CD4-positive, alpha-beta T cell treated with Interleukin-4 for 4 hours (primary cell): ENCODE measurements at regions not wholly inside any gene's neighbourhood (a gene's known extent, or its start where the extent isn't known, plus 50 kb on each side); places are given as distances from the start of the nearest gene placed in this dataset.

Source experiments
- DNase-seq: peaks from one replicate; pipeline ENCODE4 v3.0.0-alpha.2; 2020

DNA sequence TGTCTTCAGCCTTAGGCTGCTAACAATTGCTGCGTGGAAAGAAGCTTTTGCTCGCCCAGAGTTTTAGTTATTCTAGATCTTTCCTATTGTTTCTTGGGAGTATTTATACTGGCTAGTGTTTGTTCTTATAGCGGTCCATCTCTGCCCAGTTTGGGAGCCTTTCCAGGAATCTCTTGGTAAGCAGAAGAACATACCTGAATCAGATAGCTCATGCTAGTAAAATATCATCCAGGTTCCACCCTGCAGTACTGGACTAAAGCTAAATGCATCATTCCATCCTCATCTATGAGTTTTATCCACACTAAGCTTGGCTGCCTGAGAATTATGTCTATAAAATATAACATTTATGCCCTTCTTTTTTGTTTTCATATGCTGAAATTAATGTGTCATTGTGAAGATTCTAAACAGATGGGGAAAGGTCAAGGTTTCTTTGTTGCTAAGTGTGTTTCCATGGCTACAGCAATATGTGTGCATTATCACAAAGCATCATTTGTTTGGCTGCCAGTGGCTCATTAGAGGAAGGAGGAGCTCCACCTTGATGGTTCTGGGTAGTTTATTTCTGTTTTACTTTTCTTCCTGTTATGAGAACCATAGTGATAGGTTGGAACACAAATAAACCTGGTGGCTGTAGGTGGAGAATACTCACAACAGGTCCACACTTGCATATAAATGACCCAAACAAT is 182.8 kb downstream of the PIK3C3 start:
- DNase-seq: no peak

DNA sequence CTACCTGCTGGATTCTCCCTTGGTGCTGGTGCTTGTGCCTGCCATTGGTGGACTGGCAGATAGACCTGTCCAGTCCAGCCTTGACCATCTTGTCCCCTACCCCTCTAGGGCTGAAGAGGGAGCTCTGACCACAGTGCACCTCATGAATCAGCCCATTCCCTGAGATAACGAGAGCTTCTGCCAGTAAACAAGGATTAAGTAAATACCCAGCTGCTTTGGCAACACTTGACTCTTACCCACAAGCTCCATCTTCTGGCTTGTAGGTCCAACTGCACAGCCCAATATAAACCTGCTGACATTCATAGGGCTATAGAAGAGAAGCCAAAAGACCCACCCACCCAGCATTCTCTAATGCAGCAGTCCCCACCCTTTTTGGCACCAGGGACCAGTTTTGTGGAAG is 186.4 kb downstream of the PIK3C3 start:
- no peak for DNase-seq

GRCh38 chr18:42155024-42155423 is 200.0 kb downstream of the PIK3C3 start:
- DNase-seq: no peak

GRCh38 chr18:42156281-42156680 is 201.2 kb downstream of the PIK3C3 start:
- no peak for DNase-seq

DNA sequence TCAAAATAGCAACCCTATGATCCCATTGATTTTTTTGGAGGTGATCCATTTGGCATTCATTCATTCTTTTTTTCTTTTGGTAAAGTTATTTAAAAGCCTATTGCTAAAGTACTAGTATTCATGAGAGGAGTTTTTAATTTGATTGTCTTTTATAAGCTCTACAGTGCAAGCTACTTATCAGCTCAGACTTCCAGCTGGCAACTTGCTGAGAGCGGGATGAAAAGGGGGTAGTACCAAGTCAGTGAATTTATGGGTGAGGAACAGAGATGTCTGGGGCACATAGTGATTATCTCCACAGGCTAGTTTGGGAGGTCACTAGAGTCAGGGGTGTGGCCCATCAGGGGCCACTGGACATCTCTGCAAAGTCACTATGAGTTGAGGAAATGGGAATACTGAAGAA is 202.4 kb downstream of the PIK3C3 start:
- no peak for DNase-seq

GRCh38 chr18:42157878-42158277 is 202.8 kb downstream of the PIK3C3 start:
- DNase-seq: no peak

GRCh38 chr18:42159146-42159545 is 204.1 kb downstream of the PIK3C3 start:
- DNase-seq: no peak

DNA sequence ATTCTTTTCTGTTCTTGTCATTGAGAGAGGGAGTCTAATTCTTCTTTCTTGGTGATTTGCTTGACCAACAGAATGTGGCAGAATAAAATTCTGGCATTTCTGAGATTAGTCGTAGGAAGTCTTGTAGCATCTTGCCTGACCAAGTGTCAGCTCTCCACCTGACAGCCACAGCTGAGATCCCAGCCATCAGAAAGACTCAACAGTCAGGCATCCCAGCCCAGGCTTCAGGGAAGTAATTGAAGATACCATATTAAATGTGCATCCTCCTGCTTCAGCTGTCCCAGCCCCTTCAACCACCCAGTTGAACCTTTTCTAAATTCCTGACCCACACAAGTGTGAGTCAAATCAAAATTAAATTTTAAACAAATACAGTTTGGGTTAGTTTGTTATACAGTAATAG is 208.3 kb downstream of the PIK3C3 start:
- DNase-seq: no peak

GRCh38 chr18:42164556-42164955 is 209.5 kb downstream of the PIK3C3 start:
- no peak for DNase-seq

GRCh38 chr18:42165922-42166513 is 211.0 kb downstream of the PIK3C3 start:
- no peak for DNase-seq

DNA sequence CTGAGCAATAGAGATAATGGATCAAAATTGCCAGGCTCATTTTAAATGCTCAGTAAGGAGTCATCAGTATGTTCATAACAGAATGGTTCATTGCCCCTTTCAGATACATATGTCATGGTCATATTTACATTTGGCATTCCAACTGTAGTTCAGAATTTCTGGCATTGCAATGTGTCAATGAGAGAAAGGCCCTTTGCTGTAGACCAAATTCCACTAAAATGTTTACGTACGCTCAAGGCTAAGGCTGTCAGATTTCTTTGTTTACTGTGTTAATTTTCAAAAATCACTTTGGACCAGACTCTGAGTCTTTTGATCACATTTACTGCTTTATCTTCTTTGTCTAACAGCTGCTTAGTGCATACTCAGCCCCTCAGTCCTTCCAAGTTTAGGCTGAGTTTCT is 213.5 kb downstream of the PIK3C3 start:
- no peak for DNase-seq

GRCh38 chr18:42168907-42169306 is 213.9 kb downstream of the PIK3C3 start:
- no peak for DNase-seq

GRCh38 chr18:42174909-42175308 is 219.9 kb downstream of the PIK3C3 start:
- DNase-seq: no peak

DNA sequence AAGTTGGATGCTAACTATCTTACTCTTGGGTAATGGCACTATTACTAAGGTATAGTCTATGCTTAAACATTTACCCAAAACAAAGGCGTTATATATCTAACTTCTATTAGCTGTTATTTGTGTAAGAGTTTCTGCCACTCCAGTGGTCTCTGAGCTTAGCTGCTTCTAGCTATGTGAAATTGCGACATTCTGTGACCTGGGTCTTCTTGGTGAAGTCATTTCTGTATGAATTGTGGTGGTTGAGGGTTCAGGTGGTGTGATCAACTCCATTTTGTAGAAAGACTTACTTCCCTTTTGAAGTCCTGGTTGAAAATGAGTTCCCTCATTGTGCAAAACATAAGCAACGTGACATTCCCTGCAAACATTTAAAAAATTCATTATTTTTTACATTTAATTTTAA is 221.6 kb downstream of the PIK3C3 start:
- no peak for DNase-seq

DNA sequence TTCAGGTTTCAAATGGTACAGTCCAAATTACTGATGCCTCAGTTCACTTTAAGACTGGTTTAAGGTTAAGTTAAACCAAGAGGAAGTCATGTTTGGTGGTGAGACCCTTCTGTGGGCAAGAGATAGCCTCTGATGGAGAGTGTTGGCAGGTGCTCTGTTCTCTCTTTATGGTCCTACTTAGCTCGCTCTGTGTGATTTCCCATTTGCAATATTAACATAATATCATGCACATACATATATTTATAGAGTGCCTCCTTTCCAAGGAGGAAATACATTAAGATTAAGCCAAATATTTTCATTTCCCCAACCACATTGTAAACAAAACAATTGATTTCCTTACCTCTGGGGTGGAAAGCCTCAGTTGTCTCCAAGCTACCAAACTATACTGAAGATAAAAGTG is 222.4 kb downstream of the PIK3C3 start:
- DNase-seq: no peak

- no peak for DNase-seq
Measured at GRCh38 chr18:42178376-42179080, 223.5 kb downstream of the PIK3C3 start.

DNA sequence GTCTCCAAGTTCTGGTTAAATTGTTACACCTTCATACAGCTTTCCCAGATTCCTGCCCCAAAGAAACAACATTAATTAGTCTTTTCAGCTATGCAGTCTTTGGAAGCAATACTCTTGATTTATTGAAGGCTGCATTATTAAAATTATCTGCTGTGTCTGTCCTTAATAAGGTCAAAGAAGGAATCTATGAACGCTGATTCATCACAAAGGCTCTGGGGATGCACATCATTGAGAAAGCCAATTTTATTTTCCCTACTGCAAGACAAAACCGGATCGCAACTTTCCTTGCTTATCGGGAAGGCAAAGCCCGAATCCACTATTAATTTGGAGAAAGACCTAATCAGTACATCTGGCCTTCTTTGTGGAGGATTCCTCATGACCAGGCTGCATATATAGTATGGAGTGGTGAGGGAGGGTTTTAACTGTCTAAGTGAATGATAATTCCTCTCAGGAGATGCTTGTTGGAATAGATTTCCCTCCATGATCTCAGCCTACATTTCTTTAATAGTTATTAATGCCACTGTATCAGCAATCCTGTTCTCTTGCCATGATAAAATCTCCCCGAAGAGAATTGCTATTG is 224.6 kb downstream of the PIK3C3 start:
- DNase-seq: no peak

DNA sequence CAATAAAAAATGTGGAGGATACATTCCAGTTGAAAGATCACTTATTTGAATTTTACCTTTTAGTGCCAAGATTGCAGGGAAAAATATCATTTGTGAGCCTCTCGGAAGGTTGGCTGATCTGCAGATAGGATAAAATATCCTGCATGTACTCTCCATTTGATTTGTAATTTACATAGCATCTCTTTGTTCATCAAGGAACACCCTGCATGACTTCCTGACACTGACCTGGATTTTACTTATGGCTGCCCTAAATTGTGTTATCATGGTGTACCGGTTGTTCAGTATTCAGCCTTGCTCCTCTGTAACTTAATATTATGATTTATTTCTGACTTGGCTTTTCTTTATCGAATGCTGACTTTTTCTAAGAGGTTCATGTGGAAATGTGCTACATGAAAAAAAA is 226.4 kb downstream of the PIK3C3 start:
- DNase-seq: no peak

- no peak for DNase-seq
Measured at GRCh38 chr18:42182728-42183700, 228.0 kb downstream of the PIK3C3 start.

DNA sequence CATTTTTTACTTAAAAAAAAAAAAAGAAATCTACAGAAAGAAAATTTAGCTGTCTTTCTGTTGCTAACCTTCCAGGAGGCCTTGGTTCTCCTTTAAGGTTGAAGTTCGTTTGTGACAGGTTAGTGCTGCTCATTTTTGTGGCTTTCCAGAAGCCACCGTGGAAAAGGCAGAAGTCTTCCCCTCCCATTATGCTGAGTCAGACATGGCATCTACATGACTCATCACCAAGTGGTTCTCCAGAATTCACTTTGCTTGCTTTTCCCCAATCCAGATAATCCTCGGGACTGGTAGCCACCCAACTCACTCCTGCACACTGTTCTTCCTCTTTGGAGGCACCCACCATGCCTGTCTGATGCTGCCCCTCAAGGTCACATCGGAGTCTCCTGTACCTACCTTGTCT is 228.7 kb downstream of the PIK3C3 start:
- no peak for DNase-seq

DNA sequence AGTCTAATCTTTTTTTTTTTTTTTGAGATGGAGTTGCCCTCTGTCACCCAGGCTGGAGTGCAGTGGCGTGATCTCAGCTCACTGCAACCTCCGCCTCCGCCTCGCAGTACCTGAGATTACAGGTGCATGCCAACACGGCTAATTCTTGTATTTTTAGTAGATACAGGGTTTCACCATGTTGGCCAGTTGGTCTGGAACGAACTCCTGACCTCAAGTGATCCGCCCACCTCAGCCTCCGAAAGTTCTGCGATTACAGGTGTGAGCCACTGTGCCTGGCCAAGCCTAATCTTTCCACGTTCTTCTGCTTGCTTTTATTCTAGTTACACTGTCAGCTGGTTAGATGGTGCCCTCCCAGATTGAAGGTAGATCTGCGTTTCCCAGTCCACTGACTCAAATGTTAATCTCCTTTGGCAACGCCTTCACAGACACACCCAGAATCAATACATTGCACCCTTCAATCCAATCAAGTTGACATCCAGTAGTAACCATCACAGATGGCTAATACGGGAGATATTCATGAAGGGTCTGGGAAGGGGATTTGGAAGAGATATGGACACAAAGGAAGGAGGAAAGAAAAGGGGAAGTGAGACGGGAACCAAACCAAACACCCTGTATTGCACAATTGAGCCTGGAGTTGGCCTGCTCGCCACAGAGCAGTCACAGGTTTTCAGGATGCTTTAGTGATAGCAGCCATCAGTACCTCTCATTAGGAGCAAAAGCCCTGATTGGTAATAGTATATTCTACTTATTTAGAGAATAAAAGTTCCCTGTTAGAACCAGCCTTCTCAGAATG is 229.8 kb downstream of the PIK3C3 start:
- no peak for DNase-seq

DNA sequence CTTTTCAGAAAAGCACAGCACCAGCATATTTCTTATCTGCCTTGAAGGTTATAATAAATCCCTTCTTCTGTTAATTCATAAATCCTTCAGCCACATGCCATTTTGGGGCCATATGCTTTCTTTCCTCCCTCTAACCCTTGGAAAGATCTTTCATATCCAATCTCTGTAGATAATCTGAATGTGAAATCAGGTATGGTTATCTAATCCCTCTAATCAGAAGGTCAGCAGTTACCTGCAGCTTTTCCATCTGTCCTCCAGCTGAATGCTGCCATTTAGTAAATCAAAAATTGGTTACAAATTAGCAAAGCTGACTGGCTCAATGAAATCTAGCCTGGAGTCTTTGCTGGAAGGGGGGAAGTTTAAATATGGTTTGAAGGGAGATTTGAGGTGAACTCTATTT is 230.5 kb downstream of the PIK3C3 start:
- no peak for DNase-seq
